Suprapubic skin (tissue), 3 donors: ENCODE measurements at regions not wholly inside any gene's neighbourhood (a gene's known extent, or its start where the extent isn't known, plus 50 kb on each side); places are given as distances from the start of the nearest gene placed in this dataset.

Experiments
- CTCF ChIP-seq, 2 donors: fragments of 200-600 bp in 1 of 2; fragments of 450-650 bp in 1 of 2; sonication (generic) in 1 of 2; IDR thresholded peaks; one replicate each; pipeline ENCODE4 v1.5.1; 2016 to 2019; ENCODE audit warnings: antibody characterized with exemption in 2 of 2, mild to moderate bottlenecking in 1 of 2, moderate library complexity in 1 of 2
- EP300 ChIP-seq: sonication (generic); formaldehyde crosslinking; IDR thresholded peaks from one replicate; pipeline ENCODE4 v1.6.1; 2017; ENCODE audit warnings: antibody characterized with exemption
- POLR2A ChIP-seq, 2 donors: fragments of 450-650 bp; IDR thresholded peaks; one replicate each; pipeline ENCODE4 v1.6.1; 2017; ENCODE audit warnings: antibody characterized with exemption in 2 of 2, mild to moderate bottlenecking in 2 of 2, moderate library complexity in 2 of 2

GRCh38 chr2:155994315-155994714 lies 338.2 kb downstream of the NR4A2 start:
- TF ChIP-seq CTCF (IDR thresholded peaks at IDR 0.05) = no peak
- TF ChIP-seq POLR2A (IDR thresholded peaks at IDR 0.05) = no peak
- TF ChIP-seq EP300 = no peak
